HepG2 (cell line): ENCODE measurements at regions not wholly inside any gene's neighbourhood (a gene's known extent, or its start where the extent isn't known, plus 50 kb on each side); places are given as distances from the start of the nearest gene placed in this dataset.

Experiments
- AGO1 ChIP-seq: fragments of 200-400 bp; formaldehyde crosslinking; IDR thresholded peaks from 2 replicates; pipeline ENCODE4 v1.6.1; 2017; ENCODE audit warnings: mild to moderate bottlenecking, low read depth, low read length, moderate library complexity; ENCODE audit not compliant: poor library complexity, severe bottlenecking
- AHR ChIP-seq: IDR thresholded peaks from 2 replicates; pipeline ENCODE4 v1.6.1; 2018; ENCODE audit warnings: missing genetic modification reagents, missing compliant biosample characterization
- BCL3 ChIP-seq: sonication (generic); formaldehyde crosslinking; IDR thresholded peaks from 2 replicates; pipeline ENCODE4 v1.5.1; 2020; ENCODE audit warnings: mild to moderate bottlenecking, missing genetic modification reagents, moderate library complexity
- DMAP1 ChIP-seq: IDR thresholded peaks from 2 replicates; pipeline ENCODE4 v1.6.1; 2016
- E2F2 ChIP-seq: sonication (generic); formaldehyde crosslinking; IDR thresholded peaks from 2 replicates; pipeline ENCODE4 v1.4.0; 2020; ENCODE audit warnings: missing genetic modification reagents, borderline replicate concordance
- ETS1 ChIP-seq: sonication (generic); formaldehyde crosslinking; IDR thresholded peaks from 2 replicates; pipeline ENCODE4 v1.4.0; 2020; ENCODE audit warnings: missing genetic modification reagents
- HOMEZ ChIP-seq: IDR thresholded peaks from 2 replicates; pipeline ENCODE4 v1.6.1; 2016; ENCODE audit warnings: low read depth
- KAT8 ChIP-seq: IDR thresholded peaks from 2 replicates; pipeline ENCODE4 v1.6.1; 2016; ENCODE audit warnings: missing genetic modification reagents, missing compliant biosample characterization
- KDM2A ChIP-seq: sonication (generic); formaldehyde crosslinking; IDR thresholded peaks from 2 replicates; pipeline ENCODE4 v1.4.0; 2020; ENCODE audit warnings: low read depth, missing genetic modification reagents, borderline replicate concordance
- MNT ChIP-seq: fragments of 450-650 bp; IDR thresholded peaks from 2 replicates; pipeline ENCODE4 v1.6.1; 2016
- NR2F1 ChIP-seq, 2 experiments: fragments of 450-650 bp in 1 of 2; formaldehyde crosslinking in 1 of 2; IDR thresholded peaks; 2 replicates each; pipeline versions ENCODE4 v1.5.0 to v1.6.1; 2016 to 2020; ENCODE audit warnings: mild to moderate bottlenecking in 1 of 2, missing compliant biosample characterization in 1 of 2, missing genetic modification reagents in 1 of 2, moderate library complexity in 1 of 2
- PAWR ChIP-seq: sonication (generic); formaldehyde crosslinking; IDR thresholded peaks from 2 replicates; pipeline ENCODE4 v1.4.0; 2020; ENCODE audit warnings: missing genetic modification reagents, mild to moderate bottlenecking, borderline replicate concordance
- POLR2A ChIP-seq, 2 experiments: IDR thresholded peaks; 2 replicates each; pipeline ENCODE4 v1.6.1; 2011; ENCODE audit warnings: low read depth in 2 of 2, low read length in 2 of 2, mild to moderate bottlenecking in 1 of 2, moderate library complexity in 1 of 2; ENCODE audit not compliant: insufficient read depth in 1 of 2
- STAG1 ChIP-seq: sonication (generic); formaldehyde crosslinking; IDR thresholded peaks from 2 replicates; pipeline ENCODE4 v1.4.0; 2020; ENCODE audit warnings: missing genetic modification reagents
- ZBTB2 ChIP-seq: sonication (generic); formaldehyde crosslinking; IDR thresholded peaks from 2 replicates; pipeline ENCODE4 v1.8.0; 2022; ENCODE audit warnings: low read depth, missing genetic modification reagents
- ZFP62 ChIP-seq: sonication (generic); formaldehyde crosslinking; IDR thresholded peaks from 2 replicates; pipeline ENCODE4 v1.4.0; 2020; ENCODE audit warnings: missing genetic modification reagents
- ZNF143 ChIP-seq: sonication (generic); formaldehyde crosslinking; IDR thresholded peaks from 2 replicates; pipeline ENCODE4 v1.4.0; 2020; ENCODE audit warnings: missing genetic modification reagents
- ZNF367 ChIP-seq: sonication (generic); formaldehyde crosslinking; IDR thresholded peaks from 2 replicates; pipeline ENCODE4 v1.4.0; 2020; ENCODE audit warnings: missing genetic modification reagents, borderline replicate concordance
- ZNF557 ChIP-seq: sonication (generic); formaldehyde crosslinking; IDR thresholded peaks from 2 replicates; pipeline ENCODE4 v1.4.0; 2020; ENCODE audit warnings: missing genetic modification reagents
- ZNF644 ChIP-seq: IDR thresholded peaks from 2 replicates; pipeline ENCODE4 v1.6.1; 2016; ENCODE audit warnings: low read depth
- ZNF670 ChIP-seq: sonication (generic); formaldehyde crosslinking; IDR thresholded peaks from 2 replicates; pipeline ENCODE4 v1.8.0; 2022; ENCODE audit warnings: mild to moderate bottlenecking, missing genetic modification reagents, borderline replicate concordance
- ZNF674 ChIP-seq: sonication (generic); formaldehyde crosslinking; IDR thresholded peaks from 2 replicates; pipeline ENCODE4 v1.5.0; 2020; ENCODE audit warnings: low read depth, mild to moderate bottlenecking, missing genetic modification reagents
- ZNF691 ChIP-seq: sonication (generic); formaldehyde crosslinking; IDR thresholded peaks from 2 replicates; pipeline ENCODE4 v1.4.0; 2020; ENCODE audit warnings: missing genetic modification reagents, low read depth, mild to moderate bottlenecking, borderline replicate concordance

GRCh38 chr3:66809595-66809958 is 188.5 kb upstream of the KBTBD8 start (continued):
- TF ChIP-seq ETS1 (CRISPR knock-in tag) (no peak), PAWR (CRISPR knock-in tag) (no peak), MNT (no peak), ZNF644 (CRISPR knock-in tag) (0 out of 2 replicates have a peak, but pooled peaks have one; percentile 11), ZNF143 (CRISPR knock-in tag) (peak; percentile 79), NR2F1 (CRISPR knock-in tag; IDR thresholded peaks at IDR 0.05) (peak; percentile 59 to 60), ZNF557 (CRISPR knock-in tag) (no peak), ZBTB2 (CRISPR knock-in tag) (no peak), E2F2 (CRISPR knock-in tag) (no peak), POLR2A (IDR thresholded peaks at IDR 0.05; ENCODE audit: insufficient read depth in 1 of 2, low read depth in 2 of 2, low read length in 2 of 2) (no peak), AHR (CRISPR knock-in tag) (no peak), AGO1 (no peak), HOMEZ (CRISPR knock-in tag) (peak; percentile 91; the same call in 1 of the 2 replicates), ZNF670 (CRISPR knock-in tag) (peak; percentile 11; the same call in 1 of the 2 replicates), ZNF691 (0 out of 2 replicates have a peak, but pooled peaks have one; percentile 9), BCL3 (CRISPR knock-in tag) (no peak), ZNF674 (CRISPR knock-in tag) (no peak), KAT8 (peak; percentile 49; the same call in 1 of the 2 replicates), DMAP1 (CRISPR knock-in tag) (0 out of 2 replicates have a peak, but pooled peaks have one; percentile 33), STAG1 (CRISPR knock-in tag) (no peak), ZNF367 (CRISPR knock-in tag) (no peak), KDM2A (no peak), ZFP62 (CRISPR knock-in tag) (no peak)
